ENCODE measurements at regions not wholly inside any gene's neighbourhood (a gene's known extent, or its start where the extent isn't known, plus 50 kb on each side); places are given as distances from the start of the nearest gene placed in this dataset.
A peak's percentile ranks its signal among the peaks of the same experiment; 100 is the strongest.

DNA sequence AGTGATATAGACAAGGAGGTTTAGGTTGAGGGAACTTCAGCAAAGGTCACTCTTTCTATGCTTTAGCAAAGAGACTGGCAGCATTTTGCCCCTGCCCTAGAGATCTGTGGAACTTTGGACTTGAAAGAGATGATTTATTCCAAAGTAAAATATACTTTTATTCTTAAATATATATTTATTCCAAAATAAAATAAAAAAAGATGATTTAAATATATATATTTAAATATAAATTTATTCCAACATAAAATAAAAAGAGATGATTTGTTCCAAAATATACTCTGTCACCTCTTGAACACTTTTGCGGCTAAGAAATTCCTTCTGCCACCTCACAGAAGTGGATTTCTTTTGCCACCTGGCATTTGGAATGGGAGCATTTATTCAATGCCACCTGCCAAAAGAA lies 521.3 kb upstream of the CHORDC1 start:
- no peaks in the 10 kb centered on the region for H3K36me3 ChIP-seq (ENCODE audit: insufficient read depth, low read length, poor library complexity, severe bottlenecking)
- DNase-seq (ENCODE audit: low spot score): no peak
- H3K27me3 ChIP-seq (replicated peaks; ENCODE audit: insufficient read depth, low read depth, low read length, poor library complexity): no peaks in the 10 kb centered on the region
- H3K27ac ChIP-seq (ENCODE audit: low read depth, low read length, poor library complexity, severe bottlenecking): no peak overlapping the region
- POLR2A ChIA-PET (ENCODE audit: low non-redundant PET): no interaction called here
- no peak for TF ChIP-seq EZH2 (IDR thresholded peaks at IDR 0.05; ENCODE audit: borderline replicate concordance, low read depth, low read length, poor library complexity, severe bottlenecking)
- TF ChIP-seq, protein P1, sequence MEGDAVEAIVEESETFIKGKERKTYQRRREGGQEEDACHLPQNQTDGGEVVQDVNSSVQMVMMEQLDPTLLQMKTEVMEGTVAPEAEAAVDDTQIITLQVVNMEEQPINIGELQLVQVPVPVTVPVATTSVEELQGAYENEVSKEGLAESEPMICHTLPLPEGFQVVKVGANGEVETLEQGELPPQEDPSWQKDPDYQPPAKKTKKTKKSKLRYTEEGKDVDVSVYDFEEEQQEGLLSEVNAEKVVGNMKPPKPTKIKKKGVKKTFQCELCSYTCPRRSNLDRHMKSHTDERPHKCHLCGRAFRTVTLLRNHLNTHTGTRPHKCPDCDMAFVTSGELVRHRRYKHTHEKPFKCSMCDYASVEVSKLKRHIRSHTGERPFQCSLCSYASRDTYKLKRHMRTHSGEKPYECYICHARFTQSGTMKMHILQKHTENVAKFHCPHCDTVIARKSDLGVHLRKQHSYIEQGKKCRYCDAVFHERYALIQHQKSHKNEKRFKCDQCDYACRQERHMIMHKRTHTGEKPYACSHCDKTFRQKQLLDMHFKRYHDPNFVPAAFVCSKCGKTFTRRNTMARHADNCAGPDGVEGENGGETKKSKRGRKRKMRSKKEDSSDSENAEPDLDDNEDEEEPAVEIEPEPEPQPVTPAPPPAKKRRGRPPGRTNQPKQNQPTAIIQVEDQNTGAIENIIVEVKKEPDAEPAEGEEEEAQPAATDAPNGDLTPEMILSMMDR (conservative IDR thresholded peaks at IDR 0.05; ENCODE audit: low read depth, low read length): no peak
- peaks cover 20% of the 10 kb centered on the region for H3K9me3 ChIP-seq (ENCODE audit: low read depth, low read length, poor library complexity, severe bottlenecking)
- BruUV-seq (replicated peaks): no TSS peak
- H3K4me1 ChIP-seq (ENCODE audit: insufficient read depth, low read length, poor library complexity, severe bottlenecking): no peaks in the 10 kb centered on the region
- CTCF ChIA-PET: no interaction called here
- intact Hi-C loops (cut with micrococcal nuclease; ENCODE audit: unreplicated experiment): no loop called here
- no peak overlapping the region for H3K4me3 ChIP-seq (ENCODE audit: low read depth, low read length, poor library complexity, severe bottlenecking)

- no peaks in the 10 kb centered on the region for H3K4me1 ChIP-seq (ENCODE audit: insufficient read depth, low read length, poor library complexity, severe bottlenecking)
- H3K27me3 ChIP-seq (replicated peaks; ENCODE audit: insufficient read depth, low read depth, low read length, poor library complexity): no peaks in the 10 kb centered on the region
- no peaks in the 10 kb centered on the region for H3K9me3 ChIP-seq (ENCODE audit: low read depth, low read length, poor library complexity, severe bottlenecking)
- CTCF ChIA-PET: no interaction called here
- POLR2A ChIA-PET (ENCODE audit: low non-redundant PET): no interaction called here
- no peaks in the 10 kb centered on the region for H3K36me3 ChIP-seq (ENCODE audit: insufficient read depth, low read length, poor library complexity, severe bottlenecking)
- intact Hi-C loops (cut with micrococcal nuclease; ENCODE audit: unreplicated experiment): no loop called here
- no peak overlapping the region for H3K27ac ChIP-seq (ENCODE audit: low read depth, low read length, poor library complexity, severe bottlenecking)
- no TSS peak for BruUV-seq (replicated peaks)
- no peak for TF ChIP-seq EZH2 (IDR thresholded peaks at IDR 0.05; ENCODE audit: borderline replicate concordance, low read depth, low read length, poor library complexity, severe bottlenecking)
- TF ChIP-seq, protein P1 (conservative IDR thresholded peaks at IDR 0.05; ENCODE audit: low read depth, low read length): no peak
- H3K4me3 ChIP-seq (ENCODE audit: low read depth, low read length, poor library complexity, severe bottlenecking): no peak overlapping the region
- no peak for DNase-seq (ENCODE audit: low spot score)
Observed at GRCh38 chr11:90738799-90739198, 516.0 kb upstream of the CHORDC1 start.

GRCh38 chr11:90737444-90738050 lies 514.7 kb upstream of the CHORDC1 start:
- Histone ChIP-seq H3K4me1 (ENCODE audit: insufficient read depth, low read length, poor library complexity, severe bottlenecking) (no peaks in the 10 kb centered on the region), H3K36me3 (ENCODE audit: insufficient read depth, low read length, poor library complexity, severe bottlenecking) (no peaks in the 10 kb centered on the region), H3K9me3 (ENCODE audit: low read depth, low read length, poor library complexity, severe bottlenecking) (no peaks in the 10 kb centered on the region), H3K27me3 (replicated peaks; ENCODE audit: insufficient read depth, low read depth, low read length, poor library complexity) (no peaks in the 10 kb centered on the region), H3K27ac (ENCODE audit: low read depth, low read length, poor library complexity, severe bottlenecking) (no peak overlapping the region), H3K4me3 (ENCODE audit: low read depth, low read length, poor library complexity, severe bottlenecking) (no peak overlapping the region)
- intact Hi-C loops (cut with micrococcal nuclease; ENCODE audit: unreplicated experiment): no loop called here
- ChIA-PET POLR2A (ENCODE audit: low non-redundant PET) (no interaction called here), CTCF (no interaction called here)
- no TSS peak for BruUV-seq (replicated peaks)
- DNase-seq (ENCODE audit: low spot score): peak; percentile 37
- TF ChIP-seq, protein P1 (conservative IDR thresholded peaks at IDR 0.05; ENCODE audit: low read depth, low read length): no peak
- no peak for TF ChIP-seq EZH2 (IDR thresholded peaks at IDR 0.05; ENCODE audit: borderline replicate concordance, low read depth, low read length, poor library complexity, severe bottlenecking)
